HEK293T (cell line): ENCODE measurements at regions not wholly inside any gene's neighbourhood (a gene's known extent, or its start where the extent isn't known, plus 50 kb on each side); places are given as distances from the start of the nearest gene placed in this dataset.

Source experiments
- ARNT ChIP-seq: fragments of 450-650 bp; IDR thresholded peaks from 2 replicates; pipeline ENCODE4 v1.6.1; 2017; ENCODE audit warnings: mild to moderate bottlenecking
- BHLHE40 ChIP-seq: fragments of 450-650 bp; IDR thresholded peaks from 2 replicates; pipeline ENCODE4 v1.6.1; 2016; ENCODE audit warnings: mild to moderate bottlenecking, moderate library complexity, borderline replicate concordance
- ELF4 ChIP-seq: fragments of 450-650 bp; IDR thresholded peaks from 2 replicates; pipeline ENCODE4 v1.6.1; 2017; ENCODE audit warnings: antibody characterized with exemption
- FOXK2 ChIP-seq: fragments of 450-650 bp; IDR thresholded peaks from 2 replicates; pipeline ENCODE4 v1.6.1; 2016; ENCODE audit warnings: mild to moderate bottlenecking
- FOXM1 ChIP-seq: fragments of 450-650 bp; IDR thresholded peaks from 2 replicates; pipeline ENCODE4 v1.6.1; 2017; ENCODE audit warnings: mild to moderate bottlenecking, borderline replicate concordance
- NFRKB ChIP-seq: fragments of 450-650 bp; IDR thresholded peaks from 2 replicates; pipeline ENCODE4 v1.6.1; 2016; ENCODE audit warnings: mild to moderate bottlenecking, moderate library complexity
- SP1 ChIP-seq: fragments of 450-650 bp; IDR thresholded peaks from 2 replicates; pipeline ENCODE4 v1.6.1; 2017
- TARDBP ChIP-seq: fragments of 450-650 bp; IDR thresholded peaks from 2 replicates; pipeline ENCODE4 v1.6.1; 2016

GRCh38 chr10:21087476-21087875 lies 190.4 kb upstream of the NEBL start:
- TF ChIP-seq FOXM1 = no peak
- no peak for TF ChIP-seq SP1
- TF ChIP-seq ELF4 = no peak
- TF ChIP-seq ARNT = no peak
- TF ChIP-seq TARDBP = no peak
- no peak for TF ChIP-seq BHLHE40
- no peak for TF ChIP-seq FOXK2
- TF ChIP-seq NFRKB = no peak
